OCI-LY7 (cell line): ENCODE measurements at regions not wholly inside any gene's neighbourhood (a gene's known extent, or its start where the extent isn't known, plus 50 kb on each side); places are given as distances from the start of the nearest gene placed in this dataset.
"Not testable (repeated sequence)": the region's sequence is repeated elsewhere in the genome, so short reads cannot be mapped to it uniquely, and the experiment has no call there.

Experiments
- CTCF ChIP-seq: fragments of 200-600 bp; sonication (generic); conservative IDR thresholded peaks from 2 replicates; pipeline ENCODE4 v1.5.1; 2014; ENCODE audit warnings: mild to moderate bottlenecking, antibody characterized with exemption, low read length, moderate library complexity, mixed read lengths
- EZH2phosphoT487 ChIP-seq: fragments of 200-600 bp; sonication (generic); IDR thresholded peaks from 2 replicates; pipeline ENCODE4 v1.6.1; 2018; ENCODE audit warnings: low read depth, borderline replicate concordance, mild to moderate bottlenecking, mixed run types, antibody characterized with exemption, low read length, moderate library complexity, mixed read lengths

GRCh38 chr10:111332174-111332573, 255.3 kb downstream of the ADRA2A start:
- not testable (repeated sequence) for TF ChIP-seq CTCF, EZH2phosphoT487
